Heart right ventricle (tissue), 16 donors: ENCODE measurements at regions not wholly inside any gene's neighbourhood (a gene's known extent, or its start where the extent isn't known, plus 50 kb on each side); places are given as distances from the start of the nearest gene placed in this dataset.
A peak's percentile ranks its signal among the peaks of the same experiment; 100 is the strongest.

ENCODE experiments used
- ATAC-seq, 8 donors: fragments of 200-7000 bp; cut with Tn5 transposase; one replicate each; pipeline ENCODE4 v1.9.1; 2020; ENCODE audit warnings: mild to moderate bottlenecking in 8 of 8, moderate library complexity in 8 of 8, moderate number of reproducible peaks in 1 of 8
- DNase-seq, 2 donors: peaks; one replicate each; pipeline ENCODE4 v3.0.0-alpha.2; 2020
- H3K27ac ChIP-seq, 10 donors: fragments of 200-600 bp; sonication (generic) in 2 of 10; one replicate each; pipeline versions ENCODE4 v1.5.0 to v1.8.0; 2020 to 2022; ENCODE audit warnings: mild to moderate bottlenecking in 3 of 10
- H3K27me3 ChIP-seq, 7 donors: fragments of 200-600 bp; one replicate each; pipeline ENCODE4 v1.8.0; 2021 to 2022; ENCODE audit warnings: mild to moderate bottlenecking in 2 of 7
- H3K36me3 ChIP-seq, 9 donors: fragments of 200-600 bp; sonication (generic) in 1 of 9; one replicate each; pipeline versions ENCODE4 v1.5.0 to v1.8.0; 2020 to 2022; ENCODE audit warnings: mild to moderate bottlenecking in 2 of 9
- H3K4me1 ChIP-seq, 9 donors: fragments of 200-600 bp; sonication (generic) in 1 of 9; one replicate each; pipeline versions ENCODE4 v1.5.0 to v1.8.0; 2020 to 2022; ENCODE audit warnings: mild to moderate bottlenecking in 4 of 9
- H3K4me3 ChIP-seq, 10 donors: fragments of 200-600 bp; sonication (generic) in 2 of 10; one replicate each; pipeline versions ENCODE4 v1.5.0 to v1.8.0; 2020 to 2022; ENCODE audit warnings: mild to moderate bottlenecking in 7 of 10, moderate library complexity in 2 of 10
- H3K9me3 ChIP-seq, 11 donors: fragments of 200-600 bp in 10 of 11; sonication (generic) in 2 of 11; one replicate each; pipeline versions ENCODE4 v1.5.0 to v1.8.0; 2013 to 2022; ENCODE audit warnings: mild to moderate bottlenecking in 2 of 11, control low read depth in 1 of 11, moderate library complexity in 1 of 11
- WGBS, 2 donors: extraction: QIAGEN DNeasy Blood & Tissue Kit; methylation state at CpG; one replicate each; pipeline ENCODE4 v1.1.7; 2013; ENCODE audit warnings: inconsistent platforms in 1 of 2; 5-methylcytosine and 5-hydroxymethylcytosine counted together
- intact Hi-C, 10 donors: fragments of 100-400 bp; cut with DNase I; formaldehyde crosslinking; loops; one replicate each; pipeline versions ENCODE4 v1.11.1 to v1.14.2; 2022
- TF ChIP-seq, protein P1 (sequence below), 9 donors: fragments of 200-600 bp; sonication (generic) in 2 of 9; IDR thresholded peaks; one replicate each; pipeline versions ENCODE4 v1.5.0 to v1.8.0; 2021 to 2022; ENCODE audit warnings: antibody characterized with exemption in 9 of 9, mild to moderate bottlenecking in 5 of 9, moderate library complexity in 1 of 9
- donor health status: Arrhythmogenic right ventricular cardiomyopathy.
- donor health status: ischemic (EF 13 %, LVEDD 7.1; RV severe dilation, severe dysfunction).
- donor health status: healthy with polysubstance abuse.
- donor health status: DM: no; HTN: yes; CAD: no.
- donor health status: DM: no; HTN: no; CAD: no.
- donor health status: ischemic (EF 25% LVEDD 6.9; RV normal size, moderate dysfunction).
- donor health status: ischemic (EF 25% LVEDD 5.7; RV mildly dilated, moderate dysfunction).
- donor health status: healthy.
- donor health status: DM: yes; HTN: yes; CAD: no.
- donor health status: Ischemic cardiomyopathy.
- donor health status: ischemic (EF 35%, LVEDD 5.7; RV mildly dilated, moderate dysfunction).
- donor health status: nonischemic (EF 11% LVEDD 7.7; RV severe dilation, severe dysfunction).
- donor health status: DM: yes; HTN: yes; CAD: no.
- donor health status: PGD.
- donor health status: ischemic (EF 29% LVEDD 5.4; RV normal size, mild dysfunction).
- donor health status: nonischemic (EF 23%, LVEDD 6.1; RV moderate dilation, normal function).

- ATAC-seq (peak in 1 of 8 donors; percentile 25), DNase-seq (no peak)
- no peaks in the 10 kb centered on the region for H3K9me3 ChIP-seq
- H3K27ac ChIP-seq: peak overlapping the region in 5 of 10 donors; percentile 1 to 62 (median 37)
- WGBS, 2 donors: 77 to 81% methylated on average over 3 of the region's 3 CpGs
- peaks cover 0 to 36% (median 20%) of the 10 kb centered on the region in 9 donors for H3K4me1 ChIP-seq
- H3K27me3 ChIP-seq: no peaks in the 10 kb centered on the region
- TF ChIP-seq, protein P1, sequence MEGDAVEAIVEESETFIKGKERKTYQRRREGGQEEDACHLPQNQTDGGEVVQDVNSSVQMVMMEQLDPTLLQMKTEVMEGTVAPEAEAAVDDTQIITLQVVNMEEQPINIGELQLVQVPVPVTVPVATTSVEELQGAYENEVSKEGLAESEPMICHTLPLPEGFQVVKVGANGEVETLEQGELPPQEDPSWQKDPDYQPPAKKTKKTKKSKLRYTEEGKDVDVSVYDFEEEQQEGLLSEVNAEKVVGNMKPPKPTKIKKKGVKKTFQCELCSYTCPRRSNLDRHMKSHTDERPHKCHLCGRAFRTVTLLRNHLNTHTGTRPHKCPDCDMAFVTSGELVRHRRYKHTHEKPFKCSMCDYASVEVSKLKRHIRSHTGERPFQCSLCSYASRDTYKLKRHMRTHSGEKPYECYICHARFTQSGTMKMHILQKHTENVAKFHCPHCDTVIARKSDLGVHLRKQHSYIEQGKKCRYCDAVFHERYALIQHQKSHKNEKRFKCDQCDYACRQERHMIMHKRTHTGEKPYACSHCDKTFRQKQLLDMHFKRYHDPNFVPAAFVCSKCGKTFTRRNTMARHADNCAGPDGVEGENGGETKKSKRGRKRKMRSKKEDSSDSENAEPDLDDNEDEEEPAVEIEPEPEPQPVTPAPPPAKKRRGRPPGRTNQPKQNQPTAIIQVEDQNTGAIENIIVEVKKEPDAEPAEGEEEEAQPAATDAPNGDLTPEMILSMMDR (IDR thresholded peaks at IDR 0.05): no peak
- no peak overlapping the region for H3K4me3 ChIP-seq
- H3K36me3 ChIP-seq: no peaks in the 10 kb centered on the region
- intact Hi-C loops: no loop called here
Measured at GRCh38 chr6:21886542-21887151, 293.1 kb downstream of the SOX4 start.

- Histone ChIP-seq H3K27me3 (no peaks in the 10 kb centered on the region), H3K4me1 (peaks cover 0 to 36% (median 20%) of the 10 kb centered on the region in 9 donors), H3K27ac (peak overlapping the region in 5 of 10 donors; percentile 1 to 62 (median 37)), H3K4me3 (no peak overlapping the region), H3K9me3 (no peaks in the 10 kb centered on the region), H3K36me3 (no peaks in the 10 kb centered on the region)
- WGBS, 2 donors: 40 to 54% methylated on average over 15 of the region's 15 CpGs
- DNase-seq: peak; percentile 22 to 27
- intact Hi-C loops: no loop called here
- TF ChIP-seq, protein P1 (IDR thresholded peaks at IDR 0.05): no peak
- peak in 7 of 8 donors; percentile 57 to 76 (median 70) for ATAC-seq
Measured at GRCh38 chr6:21887231-21888185, 294.0 kb downstream of the SOX4 start.

DNA sequence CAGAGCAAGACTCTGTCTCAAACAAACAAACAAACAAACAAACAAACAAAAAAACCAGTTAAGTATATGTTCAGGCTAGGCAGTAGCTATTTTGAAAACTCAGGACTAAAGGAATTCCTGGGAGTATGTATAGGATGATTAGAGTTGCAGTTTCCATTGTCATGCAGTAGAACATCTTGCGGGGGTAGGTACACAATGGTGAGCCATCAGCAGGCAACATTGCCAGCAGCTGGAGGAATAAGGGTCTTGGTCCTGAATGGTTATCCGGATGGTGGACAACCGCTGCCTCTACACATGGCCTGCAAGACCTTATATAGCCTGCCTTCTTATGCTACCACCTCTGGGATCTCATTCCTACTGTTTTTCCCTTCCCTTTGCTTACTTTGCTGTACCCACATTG, 297.5 kb downstream of the SOX4 start:
- ATAC-seq (no peak), DNase-seq (no peak)
- H3K36me3 ChIP-seq: no peaks in the 10 kb centered on the region
- no peak overlapping the region for H3K4me3 ChIP-seq
- H3K9me3 ChIP-seq: no peaks in the 10 kb centered on the region
- no peaks in the 10 kb centered on the region for H3K27me3 ChIP-seq
- 99 to 100% methylated on average over 3 of the region's 3 CpGs for WGBS, 2 donors
- intact Hi-C loops: no loop called here
- TF ChIP-seq, protein P1 (IDR thresholded peaks at IDR 0.05): no peak
- peaks cover 0 to 22% (median 10%) of the 10 kb centered on the region in 9 donors for H3K4me1 ChIP-seq
- H3K27ac ChIP-seq: no peak overlapping the region

GRCh38 chr6:21893793-21894192, 300.2 kb downstream of the SOX4 start:
- H3K27me3 ChIP-seq: no peaks in the 10 kb centered on the region
- no peaks in the 10 kb centered on the region for H3K4me1 ChIP-seq
- 95% methylated on average over 4 of the region's 4 CpGs for WGBS, 2 donors
- no peaks in the 10 kb centered on the region for H3K36me3 ChIP-seq
- intact Hi-C loops: no loop called here
- H3K9me3 ChIP-seq: no peaks in the 10 kb centered on the region
- H3K4me3 ChIP-seq: no peak overlapping the region
- ATAC-seq (no peak), DNase-seq (no peak)
- no peak overlapping the region for H3K27ac ChIP-seq
- TF ChIP-seq, protein P1 (IDR thresholded peaks at IDR 0.05): no peak
